BLaER1 treated with 17β-estradiol and CSF1 and Interleukin-3, amounts not matched to agents 10 nM and 100 nM (cell line): ENCODE measurements at regions not wholly inside any gene's neighbourhood (a gene's known extent, or its start where the extent isn't known, plus 50 kb on each side); places are given as distances from the start of the nearest gene placed in this dataset.

ENCODE experiments used
- H3K27ac ChIP-seq, 11 experiments: shearing (Covaris generic); formaldehyde crosslinking; 2 replicates each; pipeline ENCODE4 v1.8.1; 2022
- H3K27me3 ChIP-seq, 11 experiments: shearing (Covaris generic); formaldehyde crosslinking; 2 replicates each; pipeline ENCODE4 v1.8.1; 2022
- H3K36me3 ChIP-seq, 11 experiments: shearing (Covaris generic); formaldehyde crosslinking; 2 replicates each; pipeline ENCODE4 v1.8.1; 2022
- H3K4me1 ChIP-seq, 10 experiments: shearing (Covaris generic); formaldehyde crosslinking; 2 replicates each; pipeline ENCODE4 v1.8.1; 2022
- H3K4me2 ChIP-seq, 11 experiments: shearing (Covaris generic); formaldehyde crosslinking; 2 replicates each; pipeline ENCODE4 v1.8.1; 2022
- H3K4me3 ChIP-seq, 10 experiments: shearing (Covaris generic); formaldehyde crosslinking; 2 replicates each; pipeline ENCODE4 v1.8.1; 2022
- H3K9ac ChIP-seq, 11 experiments: shearing (Covaris generic); formaldehyde crosslinking; 2 replicates each; pipeline ENCODE4 v1.8.1; 2022
- H3K9me3 ChIP-seq, 11 experiments: shearing (Covaris generic); formaldehyde crosslinking; replicated peaks in 1 of 11; 2 replicates each; pipeline ENCODE4 v1.8.1; 2022
- H4K20me1 ChIP-seq, 11 experiments: shearing (Covaris generic); formaldehyde crosslinking; 2 replicates each; pipeline ENCODE4 v1.8.1; 2022
- Cebpa-rat ChIP-seq, 11 experiments: shearing (Covaris generic); IDR thresholded peaks; 2 replicates each; pipeline ENCODE4 v1.8.1; 2022

DNA sequence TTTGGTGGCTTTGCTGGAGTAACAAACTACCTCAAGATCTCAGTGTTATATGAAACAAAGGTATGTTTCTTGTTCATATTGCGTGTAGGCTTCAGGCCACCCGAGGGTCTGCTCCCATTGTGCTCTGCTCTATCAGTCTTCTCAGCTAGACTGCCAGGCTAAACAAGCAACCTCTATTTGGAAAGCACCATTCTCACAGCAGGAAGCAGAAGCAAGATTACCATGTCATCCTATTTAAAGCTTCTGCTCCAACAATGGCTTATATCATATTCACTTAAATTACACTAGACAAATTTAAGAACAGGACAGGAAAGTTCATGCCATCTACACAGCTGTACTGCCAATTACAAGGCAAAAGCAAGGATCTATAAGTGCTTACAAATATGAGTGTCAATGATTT lies 385.8 kb downstream of the PPARGC1A start:
- H3K4me2 ChIP-seq = no peak overlapping the region
- H3K9ac ChIP-seq = no peak overlapping the region
- no peak for TF ChIP-seq Cebpa-rat (IDR thresholded peaks at IDR 0.05)
- no peak overlapping the region for H3K4me3 ChIP-seq
- H3K9me3 ChIP-seq = no peaks in the 10 kb centered on the region
- H3K27ac ChIP-seq = no peak overlapping the region
- H4K20me1 ChIP-seq = no peaks in the 10 kb centered on the region
- H3K27me3 ChIP-seq = no peaks in the 10 kb centered on the region
- peaks cover 0 to 8% (median 0%) of the 10 kb centered on the region in 10 experiments; a peak in 3 of 20 replicates for H3K4me1 ChIP-seq
- H3K36me3 ChIP-seq = no peaks in the 10 kb centered on the region

DNA sequence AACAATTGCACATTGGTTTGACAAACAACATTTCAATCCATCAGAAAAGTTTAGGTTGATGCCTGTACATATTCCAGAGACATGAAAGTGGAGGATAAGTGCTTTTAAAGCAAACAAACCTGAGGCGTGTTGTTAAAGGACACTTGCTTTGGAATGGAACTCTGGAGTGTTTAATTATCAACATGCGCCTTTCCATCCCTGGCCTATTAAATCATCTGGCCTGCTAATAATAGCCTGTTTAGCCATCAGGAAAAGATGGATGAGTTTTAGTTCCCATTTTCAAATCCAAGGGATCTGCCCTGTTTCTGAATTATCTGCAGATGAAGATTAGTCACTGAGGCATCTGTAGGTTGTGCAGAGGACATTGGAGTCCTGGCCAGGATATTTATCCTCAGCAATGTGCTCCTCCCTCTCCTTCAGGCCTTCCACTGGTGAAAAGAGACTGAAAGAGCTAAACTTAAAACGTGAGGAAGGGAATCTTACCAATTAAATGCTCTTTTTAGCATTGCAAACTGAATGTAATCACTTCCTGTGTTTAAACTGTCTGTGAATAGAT lies 388.9 kb downstream of the PPARGC1A start:
- Histone ChIP-seq H3K36me3 (no peaks in the 10 kb centered on the region), H3K9me3 (peaks cover 5 to 13% (median 10%) of the 10 kb centered on the region in 11 experiments; a peak in 17 of 22 replicates), H3K9ac (no peak overlapping the region), H3K4me3 (no peak overlapping the region), H3K4me2 (peak overlapping the region in 1 of 11 experiments; percentile 16; a peak in 1 of 22 replicates), H3K27ac (no peak overlapping the region), H3K27me3 (no peaks in the 10 kb centered on the region), H4K20me1 (no peaks in the 10 kb centered on the region), H3K4me1 (peaks cover 0 to 8% (median 0%) of the 10 kb centered on the region in 10 experiments; a peak in 4 of 20 replicates)
- no peak for TF ChIP-seq Cebpa-rat (IDR thresholded peaks at IDR 0.05)

DNA sequence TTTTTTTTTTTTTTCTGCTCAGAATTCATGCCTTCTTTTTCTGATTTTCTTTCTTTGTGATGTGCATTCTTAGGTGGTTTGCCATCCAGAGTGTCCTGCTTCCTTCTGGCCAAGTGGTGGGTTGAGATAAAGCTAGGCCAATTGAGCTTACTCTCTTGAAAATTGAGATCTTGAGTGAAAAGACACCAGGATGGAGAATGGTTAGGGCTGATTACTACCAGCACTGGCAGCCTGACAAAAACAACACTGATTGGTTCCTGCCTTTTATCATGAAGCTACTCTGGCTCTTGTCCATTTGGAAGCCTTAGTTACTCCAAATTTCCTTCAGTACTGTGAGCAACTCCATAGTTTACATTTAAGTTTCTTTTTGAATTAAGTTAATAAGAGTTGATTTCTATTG lies 404.0 kb downstream of the PPARGC1A start:
- no peak for TF ChIP-seq Cebpa-rat (IDR thresholded peaks at IDR 0.05)

DNA sequence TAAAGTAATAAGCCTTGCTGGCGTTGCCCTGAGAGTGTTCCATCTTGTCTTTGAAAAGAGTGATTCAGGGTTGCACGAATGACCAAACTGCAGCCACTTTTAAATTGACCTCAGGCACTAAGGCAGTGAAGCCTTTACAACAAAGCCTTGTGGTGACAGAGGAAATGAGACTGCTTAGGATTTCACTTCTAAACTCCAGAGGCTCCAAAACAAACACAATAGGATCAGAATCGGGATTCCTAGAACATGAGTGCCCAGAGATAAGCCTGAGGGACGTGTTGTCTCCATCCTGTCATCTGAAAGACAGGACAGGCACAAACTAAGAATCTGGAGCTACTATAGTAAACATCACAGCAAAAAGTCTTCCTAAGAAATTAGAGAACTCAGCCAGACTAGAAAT lies 405.2 kb downstream of the PPARGC1A start:
- no peak overlapping the region for H3K4me3 ChIP-seq
- no peak overlapping the region for H3K4me2 ChIP-seq
- H3K27me3 ChIP-seq = no peaks in the 10 kb centered on the region
- no peak for TF ChIP-seq Cebpa-rat (IDR thresholded peaks at IDR 0.05)
- H3K36me3 ChIP-seq = no peaks in the 10 kb centered on the region
- no peaks in the 10 kb centered on the region for H3K4me1 ChIP-seq
- no peak overlapping the region for H3K27ac ChIP-seq
- no peaks in the 10 kb centered on the region for H4K20me1 ChIP-seq
- H3K9ac ChIP-seq = no peak overlapping the region
- no peaks in the 10 kb centered on the region for H3K9me3 ChIP-seq

More for the DNA sequence above, 404.0 kb downstream of the PPARGC1A start:
- Histone ChIP-seq H3K27ac (no peak overlapping the region), H3K4me2 (no peak overlapping the region), H3K9ac (no peak overlapping the region), H3K27me3 (no peaks in the 10 kb centered on the region), H4K20me1 (no peaks in the 10 kb centered on the region), H3K4me1 (no peaks in the 10 kb centered on the region), H3K36me3 (no peaks in the 10 kb centered on the region), H3K4me3 (no peak overlapping the region), H3K9me3 (no peaks in the 10 kb centered on the region)

DNA sequence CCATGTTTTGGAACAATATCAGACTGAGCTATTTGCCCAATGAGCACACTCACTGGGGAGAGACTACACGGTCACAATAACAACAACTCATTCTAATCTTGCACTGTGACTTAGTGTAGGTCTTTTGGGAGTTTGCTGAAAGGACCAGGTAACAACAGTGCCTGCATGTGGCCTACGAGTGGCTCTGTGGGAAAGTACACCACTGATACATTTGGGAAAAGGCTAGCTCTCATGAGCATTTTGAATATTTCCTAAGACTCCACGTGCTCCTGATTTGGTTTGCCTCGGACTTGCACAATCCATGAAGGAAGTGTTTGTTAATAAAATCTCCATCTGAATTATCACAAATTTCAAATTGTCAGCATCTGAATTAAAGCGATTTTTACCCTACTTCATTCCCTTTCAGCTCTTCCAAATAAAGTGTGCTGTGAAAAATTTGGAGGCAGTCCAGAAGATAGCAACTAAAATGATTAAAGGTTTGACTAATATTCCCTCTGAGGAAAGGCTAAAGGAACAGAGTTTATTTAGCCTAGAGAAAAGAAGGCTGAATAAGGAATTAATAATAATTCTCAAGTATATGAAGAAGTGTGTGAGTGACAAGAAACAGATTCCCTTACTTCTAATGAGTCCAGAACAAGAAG lies 406.4 kb downstream of the PPARGC1A start:
- no peak for TF ChIP-seq Cebpa-rat (IDR thresholded peaks at IDR 0.05)
- H3K36me3 ChIP-seq = no peaks in the 10 kb centered on the region
- H4K20me1 ChIP-seq = no peaks in the 10 kb centered on the region
- H3K27me3 ChIP-seq = no peaks in the 10 kb centered on the region
- H3K4me2 ChIP-seq = no peak overlapping the region
- no peaks in the 10 kb centered on the region for H3K4me1 ChIP-seq
- no peaks in the 10 kb centered on the region for H3K9me3 ChIP-seq
- H3K27ac ChIP-seq = no peak overlapping the region
- no peak overlapping the region for H3K9ac ChIP-seq
- H3K4me3 ChIP-seq = no peak overlapping the region

DNA sequence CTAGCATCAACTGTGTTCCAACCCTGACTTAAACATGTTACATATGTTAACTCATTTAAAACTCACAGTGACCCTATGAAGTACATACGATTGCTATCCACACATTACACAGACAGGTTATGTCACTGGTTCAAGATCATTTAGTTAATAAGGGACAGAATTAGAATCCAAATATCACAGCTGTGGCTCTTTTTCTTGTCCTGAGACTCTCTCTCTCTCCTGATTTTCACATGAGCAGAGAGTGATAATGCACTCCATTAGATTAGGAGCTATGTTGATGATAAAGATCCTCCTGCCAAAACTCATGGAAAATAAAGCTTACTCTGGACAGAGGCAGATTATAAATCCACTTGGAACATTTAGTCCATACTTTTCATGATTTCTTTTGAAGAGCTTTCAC lies 408.3 kb downstream of the PPARGC1A start:
- Histone ChIP-seq H3K27me3 (no peaks in the 10 kb centered on the region), H3K4me2 (no peak overlapping the region), H3K4me1 (no peaks in the 10 kb centered on the region), H4K20me1 (no peaks in the 10 kb centered on the region), H3K27ac (no peak overlapping the region), H3K36me3 (no peaks in the 10 kb centered on the region), H3K4me3 (no peak overlapping the region), H3K9ac (no peak overlapping the region), H3K9me3 (no peaks in the 10 kb centered on the region)
- TF ChIP-seq Cebpa-rat (IDR thresholded peaks at IDR 0.05) = no peak

DNA sequence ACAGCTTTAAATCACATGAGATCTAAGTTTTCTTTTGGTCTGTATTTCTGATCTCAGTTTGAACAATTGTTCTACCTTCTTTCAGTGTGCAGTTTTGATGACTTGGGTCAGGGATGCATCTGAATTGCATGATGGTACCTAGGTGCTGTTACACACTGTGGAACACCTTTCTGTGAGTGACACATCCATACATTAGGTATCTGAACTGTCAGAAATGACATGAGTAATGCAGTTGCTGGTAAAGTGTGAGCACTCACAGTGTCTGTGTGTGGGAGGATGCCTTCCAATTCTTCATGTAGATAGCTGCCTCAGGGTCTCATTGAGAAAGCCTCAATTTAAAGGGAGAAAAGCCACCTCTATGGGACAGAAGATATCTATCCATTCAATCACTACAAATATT lies 411.9 kb downstream of the PPARGC1A start:
- no peaks in the 10 kb centered on the region for H3K27me3 ChIP-seq
- no peaks in the 10 kb centered on the region for H4K20me1 ChIP-seq
- no peak overlapping the region for H3K9ac ChIP-seq
- no peak overlapping the region for H3K4me2 ChIP-seq
- no peaks in the 10 kb centered on the region for H3K9me3 ChIP-seq
- TF ChIP-seq Cebpa-rat (IDR thresholded peaks at IDR 0.05) = no peak
- H3K4me3 ChIP-seq = no peak overlapping the region
- H3K4me1 ChIP-seq = no peaks in the 10 kb centered on the region
- no peaks in the 10 kb centered on the region for H3K36me3 ChIP-seq
- no peak overlapping the region for H3K27ac ChIP-seq

DNA sequence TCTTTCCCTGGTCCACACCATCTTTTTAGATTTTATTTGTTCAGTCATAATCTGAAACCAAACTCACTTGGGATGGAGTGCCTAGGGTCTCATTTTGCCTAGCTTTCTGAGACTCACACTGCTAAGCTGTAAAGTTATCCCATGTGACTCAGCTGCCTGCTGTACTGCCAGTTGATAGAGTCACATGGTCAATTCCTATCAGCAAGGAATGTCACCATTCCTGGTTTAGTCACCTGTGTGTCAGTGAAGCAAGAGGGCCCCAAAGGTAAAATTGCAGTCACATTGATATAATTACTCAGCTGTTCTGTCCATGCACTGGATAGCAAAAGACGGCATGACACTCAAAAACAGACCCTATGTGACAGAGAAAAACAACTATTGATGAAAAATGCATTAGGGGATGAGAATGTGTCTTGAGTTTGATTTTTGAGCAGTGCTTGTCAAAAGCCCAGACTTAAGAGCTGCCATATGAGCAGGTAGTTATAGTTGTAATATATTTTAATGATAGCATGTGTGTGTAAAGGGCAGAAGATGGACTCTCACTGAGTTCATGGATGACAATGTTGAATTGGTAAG lies 413.2 kb downstream of the PPARGC1A start:
- no peaks in the 10 kb centered on the region for H3K36me3 ChIP-seq
- H3K9me3 ChIP-seq = no peaks in the 10 kb centered on the region; a peak in 1 of 22 replicates
- H3K4me3 ChIP-seq = no peak overlapping the region
- H3K27me3 ChIP-seq = no peaks in the 10 kb centered on the region
- H3K4me2 ChIP-seq = no peak overlapping the region
- no peaks in the 10 kb centered on the region for H3K4me1 ChIP-seq
- TF ChIP-seq Cebpa-rat (IDR thresholded peaks at IDR 0.05) = no peak
- no peak overlapping the region for H3K9ac ChIP-seq
- no peak overlapping the region for H3K27ac ChIP-seq
- H4K20me1 ChIP-seq = no peaks in the 10 kb centered on the region

DNA sequence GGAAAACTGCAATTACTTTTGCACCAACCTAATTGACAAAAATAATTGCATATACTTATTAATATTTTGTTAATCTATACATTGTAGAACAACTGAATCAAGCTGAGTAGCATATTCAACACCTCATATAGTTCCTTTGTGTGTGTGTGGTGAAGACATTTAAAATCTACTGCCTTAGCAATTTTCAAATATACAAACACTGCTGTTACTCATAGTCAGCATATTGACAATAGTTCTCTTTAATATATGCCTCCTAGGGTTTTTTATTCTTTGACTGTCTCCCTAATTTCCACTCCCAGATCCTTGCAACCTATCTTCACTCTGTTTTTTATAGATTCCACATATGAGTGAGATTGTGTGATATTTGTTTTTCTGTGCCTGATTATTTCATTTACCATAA lies 426.8 kb downstream of the PPARGC1A start:
- TF ChIP-seq Cebpa-rat (IDR thresholded peaks at IDR 0.05) = no peak

DNA sequence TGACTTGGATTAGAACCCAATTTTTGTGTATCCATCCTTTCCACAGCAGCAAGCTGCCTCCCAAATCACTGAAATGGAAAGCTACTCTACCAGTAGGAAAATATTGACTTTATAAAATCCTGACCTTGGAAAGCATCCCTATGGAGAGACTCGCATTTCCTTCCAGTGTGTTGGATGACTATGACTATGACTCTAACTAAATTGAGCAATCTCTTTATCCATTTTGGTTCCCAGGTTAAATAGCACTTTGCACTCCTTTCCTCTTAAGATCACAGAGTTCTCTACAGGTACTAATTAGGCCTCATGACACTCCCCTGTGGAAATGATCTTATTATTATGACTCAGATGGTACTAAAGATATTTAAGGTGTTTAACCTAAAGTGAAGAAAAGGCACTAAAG lies 431.8 kb downstream of the PPARGC1A start:
- H3K9me3 ChIP-seq = no peaks in the 10 kb centered on the region
- H3K4me3 ChIP-seq = no peak overlapping the region
- H4K20me1 ChIP-seq = no peaks in the 10 kb centered on the region
- H3K4me1 ChIP-seq = no peaks in the 10 kb centered on the region
- H3K27ac ChIP-seq = no peak overlapping the region
- H3K4me2 ChIP-seq = no peak overlapping the region
- H3K27me3 ChIP-seq = no peaks in the 10 kb centered on the region
- H3K36me3 ChIP-seq = no peaks in the 10 kb centered on the region
- H3K9ac ChIP-seq = no peak overlapping the region
- no peak for TF ChIP-seq Cebpa-rat (IDR thresholded peaks at IDR 0.05)

More for the DNA sequence above, 426.8 kb downstream of the PPARGC1A start:
- no peak overlapping the region for H3K4me3 ChIP-seq
- H3K9ac ChIP-seq = no peak overlapping the region
- H3K4me1 ChIP-seq = no peaks in the 10 kb centered on the region
- no peaks in the 10 kb centered on the region for H4K20me1 ChIP-seq
- H3K27ac ChIP-seq = no peak overlapping the region
- no peaks in the 10 kb centered on the region for H3K27me3 ChIP-seq
- H3K9me3 ChIP-seq = peaks cover 5 to 24% (median 11%) of the 10 kb centered on the region in 11 experiments
- no peaks in the 10 kb centered on the region for H3K36me3 ChIP-seq
- H3K4me2 ChIP-seq = no peak overlapping the region
